ENCODE measurements at regions not wholly inside any gene's neighbourhood (a gene's known extent, or its start where the extent isn't known, plus 50 kb on each side); places are given as distances from the start of the nearest gene placed in this dataset.

GRCh38 chr2:180578441-180578840, 402.0 kb upstream of the UBE2E3 start:
- no peak for TF ChIP-seq CTCF (IDR thresholded peaks at IDR 0.05)
- TF ChIP-seq POLR2A (IDR thresholded peaks at IDR 0.05): no peak

Data from Peyer's patch (tissue), 4 donors.